ENCODE measurements at regions not wholly inside any gene's neighbourhood (a gene's known extent, or its start where the extent isn't known, plus 50 kb on each side); places are given as distances from the start of the nearest gene placed in this dataset.
"Not testable (repeated sequence)": the region's sequence is repeated elsewhere in the genome, so short reads cannot be mapped to it uniquely, and the experiment has no call there.

DNA sequence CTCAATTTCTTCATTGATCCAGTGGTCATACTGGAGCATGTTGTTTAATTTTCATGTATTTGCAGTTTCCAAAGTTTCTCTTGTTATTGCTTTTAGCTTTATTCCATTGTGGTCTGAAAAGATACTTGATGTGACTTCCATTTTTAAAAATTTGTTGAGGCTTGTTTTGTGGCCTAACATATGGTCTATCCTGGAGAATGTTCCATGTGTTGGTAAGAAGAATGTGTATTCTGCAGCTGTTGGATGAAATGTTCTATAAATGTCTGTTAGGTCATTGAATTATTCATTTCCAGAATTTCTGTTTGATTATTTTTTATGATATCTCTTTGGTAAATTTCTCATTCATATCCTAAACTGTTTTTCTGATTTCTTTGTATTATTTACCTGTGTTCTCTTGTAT is 139.8 kb upstream of the THUMPD2 start:
- CTCF ChIA-PET: no interaction called here
- H3K4me1 Mint-ChIP-seq (ENCODE audit: low read depth): peaks cover 17% of the 10 kb centered on the region
- H3K36me3 Mint-ChIP-seq (ENCODE audit: low read depth): no peaks in the 10 kb centered on the region
- DNase-seq: no peak
- TF ChIP-seq, protein P1, sequence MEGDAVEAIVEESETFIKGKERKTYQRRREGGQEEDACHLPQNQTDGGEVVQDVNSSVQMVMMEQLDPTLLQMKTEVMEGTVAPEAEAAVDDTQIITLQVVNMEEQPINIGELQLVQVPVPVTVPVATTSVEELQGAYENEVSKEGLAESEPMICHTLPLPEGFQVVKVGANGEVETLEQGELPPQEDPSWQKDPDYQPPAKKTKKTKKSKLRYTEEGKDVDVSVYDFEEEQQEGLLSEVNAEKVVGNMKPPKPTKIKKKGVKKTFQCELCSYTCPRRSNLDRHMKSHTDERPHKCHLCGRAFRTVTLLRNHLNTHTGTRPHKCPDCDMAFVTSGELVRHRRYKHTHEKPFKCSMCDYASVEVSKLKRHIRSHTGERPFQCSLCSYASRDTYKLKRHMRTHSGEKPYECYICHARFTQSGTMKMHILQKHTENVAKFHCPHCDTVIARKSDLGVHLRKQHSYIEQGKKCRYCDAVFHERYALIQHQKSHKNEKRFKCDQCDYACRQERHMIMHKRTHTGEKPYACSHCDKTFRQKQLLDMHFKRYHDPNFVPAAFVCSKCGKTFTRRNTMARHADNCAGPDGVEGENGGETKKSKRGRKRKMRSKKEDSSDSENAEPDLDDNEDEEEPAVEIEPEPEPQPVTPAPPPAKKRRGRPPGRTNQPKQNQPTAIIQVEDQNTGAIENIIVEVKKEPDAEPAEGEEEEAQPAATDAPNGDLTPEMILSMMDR (IDR thresholded peaks at IDR 0.05): no peak
- H3K4me3 Mint-ChIP-seq: no peak overlapping the region
- ATAC-seq: no peak
- peaks cover 2% of the 10 kb centered on the region for H3K27me3 Mint-ChIP-seq
- H3K27ac Mint-ChIP-seq: no peak overlapping the region
- POLR2A ChIA-PET: no interaction called here
- no peaks in the 10 kb centered on the region for H3K9me3 Mint-ChIP-seq
- intact Hi-C loops (cut with micrococcal nuclease): loop anchor here (5.0 to 10.0 kb wide), 3 partner anchors 78 to 536 kb away; partner anchors contain the start of gene SLC8A1

DNA sequence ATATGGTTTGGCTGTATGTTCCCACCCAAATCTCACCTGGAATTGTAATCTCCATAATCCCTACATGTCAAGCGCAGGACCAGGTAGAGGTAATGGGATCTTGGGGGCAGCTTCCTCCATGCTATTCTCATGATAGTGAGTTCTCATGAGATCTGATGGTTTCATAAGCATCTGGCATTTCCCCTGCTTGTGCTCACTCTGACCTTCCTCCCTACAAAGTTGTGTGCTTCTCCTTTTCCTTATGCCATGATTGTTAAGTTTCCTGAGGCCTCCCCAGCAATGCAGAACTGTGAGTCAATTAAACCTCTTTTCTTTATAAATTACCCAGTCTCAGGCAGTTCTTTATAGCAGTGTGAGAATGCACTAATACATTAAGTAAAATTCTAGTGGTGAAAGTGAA is 138.3 kb upstream of the THUMPD2 start:
- not testable (repeated sequence) for ATAC-seq
- intact Hi-C loops (cut with micrococcal nuclease): loop anchor here (5.0 to 10.0 kb wide), 3 partner anchors 80 to 537 kb away; partner anchors contain the start of gene SLC8A1

DNA sequence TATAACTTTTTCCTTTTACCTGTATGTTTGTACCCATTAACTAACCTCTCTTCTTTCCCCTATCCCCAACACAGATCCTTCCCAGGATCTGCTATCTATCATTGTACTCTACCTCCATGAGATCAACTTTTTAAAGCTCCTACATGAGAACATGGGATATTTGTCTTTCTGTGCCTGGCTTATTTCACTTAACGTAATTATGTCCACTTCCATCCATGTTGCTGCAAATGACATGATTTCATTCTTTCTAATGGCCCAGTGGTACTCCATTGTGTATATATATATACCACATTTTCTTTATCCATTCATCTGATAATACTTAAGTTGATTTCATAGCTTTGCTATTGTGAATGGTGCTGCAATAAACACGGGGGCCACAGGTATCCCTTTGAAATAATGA is 135.9 kb upstream of the THUMPD2 start:
- no peaks in the 10 kb centered on the region for H3K9me3 Mint-ChIP-seq
- no peak for DNase-seq
- ATAC-seq: no peak

More for the DNA sequence above, 138.3 kb upstream of the THUMPD2 start:
- H3K27me3 Mint-ChIP-seq; H3K9me3 Mint-ChIP-seq; H3K4me3 Mint-ChIP-seq; CTCF ChIA-PET; DNase-seq; H3K36me3 Mint-ChIP-seq (ENCODE audit: low read depth); POLR2A ChIA-PET: not testable (repeated sequence)
- Mint-ChIP-seq H3K4me1 (ENCODE audit: low read depth) (peaks cover 18% of the 10 kb centered on the region), H3K27ac (peak overlapping the region; percentile 23)

DNA sequence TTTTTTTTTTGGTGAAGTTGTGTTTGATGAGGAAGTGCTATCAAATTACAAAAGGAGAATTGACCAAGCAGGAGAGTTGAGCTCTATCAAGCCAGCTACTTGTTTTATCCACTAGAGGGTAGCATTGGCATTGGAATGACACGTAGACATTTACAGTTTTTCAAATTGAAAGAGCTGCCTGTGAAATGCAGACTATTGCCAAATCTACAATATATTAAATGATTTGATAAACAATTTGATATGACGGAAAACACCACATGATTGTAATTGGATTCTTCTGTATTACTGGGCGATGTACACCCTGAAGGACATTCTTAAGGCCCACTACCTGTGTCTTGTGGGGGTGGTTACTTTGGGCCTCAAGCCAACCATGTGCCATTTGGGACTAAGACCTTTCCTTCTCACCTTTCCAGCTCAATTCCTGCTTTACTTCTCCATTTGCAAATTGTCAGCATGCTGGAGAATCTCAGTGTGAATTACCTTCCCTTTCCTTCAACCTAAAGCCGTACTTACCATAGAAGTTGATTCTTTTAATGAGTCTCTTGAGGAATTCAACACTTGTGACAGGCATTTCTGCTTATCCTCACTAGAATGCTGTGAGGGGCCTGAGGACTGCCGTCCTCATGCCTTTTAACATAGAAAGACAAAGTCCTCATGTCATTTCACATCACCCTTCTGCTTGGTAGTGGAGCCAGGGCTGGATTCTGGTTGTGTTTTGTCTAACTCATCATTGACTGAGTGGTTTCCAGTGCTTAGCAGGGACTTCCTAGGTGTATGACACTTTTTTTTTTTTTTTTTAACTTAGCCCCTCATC is 134.8 kb upstream of the THUMPD2 start:
- intact Hi-C loops (cut with micrococcal nuclease): loop anchor here (2.0 to 10.0 kb wide), 3 partner anchors 331 to 641 kb away; partner anchors contain the start of gene SLC8A1
- no peaks in the 10 kb centered on the region for H3K9me3 Mint-ChIP-seq
- ChIA-PET CTCF (interaction anchor here (0.5 to 2.2 kb wide), 16 partner anchors 9 to 1785 kb away, joined by 3 to 22 read pairs (median 3); no protein-coding TSS in a partner anchor), POLR2A (no interaction called here)
- ATAC-seq (peak; percentile 76), DNase-seq (no peak)
- peak overlapping the region; percentile 17 for H3K27ac Mint-ChIP-seq
- H3K36me3 Mint-ChIP-seq (ENCODE audit: low read depth): no peaks in the 10 kb centered on the region
- H3K4me1 Mint-ChIP-seq (ENCODE audit: low read depth): peaks cover 5% of the 10 kb centered on the region
- TF ChIP-seq, protein P1 (IDR thresholded peaks at IDR 0.05): peak; percentile 79
- peaks cover 6% of the 10 kb centered on the region for H3K27me3 Mint-ChIP-seq
- no peak overlapping the region for H3K4me3 Mint-ChIP-seq

More for the DNA sequence above, 135.9 kb upstream of the THUMPD2 start:
- intact Hi-C loops (cut with micrococcal nuclease): loop anchor here (5.0 to 10.0 kb wide), 3 partner anchors 82 to 540 kb away; partner anchors contain the start of gene SLC8A1
- CTCF ChIA-PET: interaction anchor here (0.8 to 2.2 kb wide), 2 partner anchors 51 to 641 kb away, joined by 3 to 22 read pairs; no protein-coding TSS in a partner anchor
- Mint-ChIP-seq H3K27me3 (peaks cover 2% of the 10 kb centered on the region), H3K27ac (no peak overlapping the region), H3K36me3 (ENCODE audit: low read depth) (no peaks in the 10 kb centered on the region), H3K4me1 (ENCODE audit: low read depth) (peaks cover 9% of the 10 kb centered on the region), H3K4me3 (no peak overlapping the region)
- TF ChIP-seq, protein P1 (IDR thresholded peaks at IDR 0.05): no peak
- POLR2A ChIA-PET: no interaction called here

DNA sequence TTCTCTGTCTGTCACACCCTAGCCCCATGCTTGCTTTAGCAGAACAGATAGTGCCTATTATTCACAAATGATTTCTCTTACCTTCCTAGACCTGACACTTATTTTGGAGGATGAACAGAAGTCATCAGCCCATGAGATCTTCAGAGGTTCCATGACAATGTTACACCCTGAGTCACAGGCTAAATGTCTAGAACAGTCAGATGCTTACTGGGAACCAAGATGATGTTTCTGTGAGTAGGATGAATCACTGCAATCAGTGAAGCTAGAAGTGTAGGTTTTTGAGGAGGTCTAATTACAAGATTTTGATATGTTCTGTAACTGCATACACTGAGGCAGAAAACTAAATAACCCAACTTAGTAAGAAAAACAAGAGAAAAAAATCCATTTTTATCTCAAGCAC is 123.0 kb upstream of the THUMPD2 start:
- Mint-ChIP-seq H3K9me3 (no peaks in the 10 kb centered on the region), H3K4me3 (no peak overlapping the region), H3K36me3 (ENCODE audit: low read depth) (no peaks in the 10 kb centered on the region), H3K27me3 (peaks cover 1% of the 10 kb centered on the region), H3K4me1 (ENCODE audit: low read depth) (peaks cover 3% of the 10 kb centered on the region), H3K27ac (no peak overlapping the region)
- DNase-seq (no peak), ATAC-seq (peak; percentile 84)
- CTCF ChIA-PET: no interaction called here
- intact Hi-C loops (cut with micrococcal nuclease): no loop called here
- POLR2A ChIA-PET: no interaction called here
- TF ChIP-seq, protein P1 (IDR thresholded peaks at IDR 0.05): no peak

Data from activated CD8-positive, alpha-beta T cell treated with anti-CD3 and anti-CD28 coated beads for 36 hours (primary cell).